GOT3 (cell line): ENCODE measurements at regions not wholly inside any gene's neighbourhood (a gene's known extent, or its start where the extent isn't known, plus 50 kb on each side); places are given as distances from the start of the nearest gene placed in this dataset.

Experiments
- DNase-seq: peaks from one replicate; lab custom pipeline; 2025; ENCODE audit warnings: mixed read lengths; lab: John Stamatoyannopoulos, UW

GRCh38 chr6:154885214-154885613, 109.9 kb upstream of the TIAM2 start:
- no peak for DNase-seq

- no peak for DNase-seq
These were observed 109.1 kb upstream of the TIAM2 start for GRCh38 chr6:154886016-154886415.

GRCh38 chr6:154886471-154886870, 108.6 kb upstream of the TIAM2 start:
- no peak for DNase-seq

GRCh38 chr6:154887051-154887450, 108.1 kb upstream of the TIAM2 start:
- DNase-seq: no peak

GRCh38 chr6:154888421-154889295, 106.5 kb upstream of the TIAM2 start:
- no peak for DNase-seq

GRCh38 chr6:154890874-154891273, 104.2 kb upstream of the TIAM2 start:
- DNase-seq: no peak

GRCh38 chr6:154891901-154892300, 103.2 kb upstream of the TIAM2 start:
- no peak for DNase-seq

- no peak for DNase-seq
These were observed 101.2 kb upstream of the TIAM2 start for GRCh38 chr6:154893917-154894316.

- no peak for DNase-seq
These were observed 100.2 kb upstream of the TIAM2 start for GRCh38 chr6:154894902-154895301.

GRCh38 chr6:154895841-154896240, 99.3 kb upstream of the TIAM2 start:
- DNase-seq: no peak

- no peak for DNase-seq
These were observed 96.3 kb upstream of the TIAM2 start for GRCh38 chr6:154898821-154899220.

GRCh38 chr6:154899824-154900463, 95.2 kb upstream of the TIAM2 start:
- DNase-seq: no peak

- no peak for DNase-seq
These were observed 93.1 kb upstream of the TIAM2 start for GRCh38 chr6:154901876-154902552.

GRCh38 chr6:154907291-154907690, 87.8 kb upstream of the TIAM2 start:
- no peak for DNase-seq

GRCh38 chr6:154908723-154909122, 86.4 kb upstream of the TIAM2 start:
- DNase-seq: no peak

- DNase-seq: no peak
These were observed 85.8 kb upstream of the TIAM2 start for GRCh38 chr6:154909311-154909710.

GRCh38 chr6:154909821-154910220, 85.3 kb upstream of the TIAM2 start:
- DNase-seq: no peak

- DNase-seq: no peak
These were observed 80.8 kb upstream of the TIAM2 start for GRCh38 chr6:154914288-154914687.

- DNase-seq: no peak
These were observed 78.3 kb upstream of the TIAM2 start for GRCh38 chr6:154916857-154917256.

- DNase-seq: no peak
These were observed 77.2 kb upstream of the TIAM2 start for GRCh38 chr6:154917941-154918340.

GRCh38 chr6:154919806-154920205, 75.3 kb upstream of the TIAM2 start:
- DNase-seq: no peak

- no peak for DNase-seq
These were observed 74.5 kb upstream of the TIAM2 start for GRCh38 chr6:154920495-154921200.
